Esophagus squamous epithelium (tissue), 4 donors: ENCODE measurements at regions not wholly inside any gene's neighbourhood (a gene's known extent, or its start where the extent isn't known, plus 50 kb on each side); places are given as distances from the start of the nearest gene placed in this dataset.

Experiments used
- POLR2A ChIP-seq, 4 donors: fragments of 450-650 bp; IDR thresholded peaks; one replicate each; pipeline ENCODE4 v1.6.1; 2017; ENCODE audit warnings: antibody characterized with exemption in 4 of 4, mild to moderate bottlenecking in 4 of 4, moderate library complexity in 3 of 4
- TF ChIP-seq, protein P1 (sequence below), 6 experiments: fragments of 450-650 bp in 4 of 6; fragments of 200-600 bp in 2 of 6; sonication (generic) in 2 of 6; IDR thresholded peaks; one replicate each; pipeline ENCODE4 v1.5.1; 2016 to 2019; ENCODE audit warnings: antibody characterized with exemption in 6 of 6, mild to moderate bottlenecking in 4 of 6, moderate library complexity in 4 of 6

DNA sequence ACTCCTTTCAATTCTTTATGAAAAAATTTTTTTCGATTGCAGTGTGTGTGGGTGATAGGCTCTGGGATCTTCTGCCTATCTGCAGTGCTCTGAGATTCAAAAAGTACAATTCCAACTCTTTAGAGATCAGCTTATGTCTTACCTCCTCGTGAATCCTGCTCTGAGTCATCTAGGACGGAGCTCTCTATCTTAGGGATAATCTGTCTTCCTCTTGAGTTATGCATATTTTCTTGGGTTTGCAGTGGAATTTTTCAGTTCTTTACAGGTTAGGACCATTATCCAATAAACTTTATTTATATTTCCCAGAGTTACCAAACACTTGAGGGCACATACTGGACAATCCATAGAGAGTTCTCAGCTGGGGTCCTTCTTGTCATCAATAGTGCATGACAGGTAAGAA is 428.6 kb downstream of the ACTR3B start:
- TF ChIP-seq, protein P1, sequence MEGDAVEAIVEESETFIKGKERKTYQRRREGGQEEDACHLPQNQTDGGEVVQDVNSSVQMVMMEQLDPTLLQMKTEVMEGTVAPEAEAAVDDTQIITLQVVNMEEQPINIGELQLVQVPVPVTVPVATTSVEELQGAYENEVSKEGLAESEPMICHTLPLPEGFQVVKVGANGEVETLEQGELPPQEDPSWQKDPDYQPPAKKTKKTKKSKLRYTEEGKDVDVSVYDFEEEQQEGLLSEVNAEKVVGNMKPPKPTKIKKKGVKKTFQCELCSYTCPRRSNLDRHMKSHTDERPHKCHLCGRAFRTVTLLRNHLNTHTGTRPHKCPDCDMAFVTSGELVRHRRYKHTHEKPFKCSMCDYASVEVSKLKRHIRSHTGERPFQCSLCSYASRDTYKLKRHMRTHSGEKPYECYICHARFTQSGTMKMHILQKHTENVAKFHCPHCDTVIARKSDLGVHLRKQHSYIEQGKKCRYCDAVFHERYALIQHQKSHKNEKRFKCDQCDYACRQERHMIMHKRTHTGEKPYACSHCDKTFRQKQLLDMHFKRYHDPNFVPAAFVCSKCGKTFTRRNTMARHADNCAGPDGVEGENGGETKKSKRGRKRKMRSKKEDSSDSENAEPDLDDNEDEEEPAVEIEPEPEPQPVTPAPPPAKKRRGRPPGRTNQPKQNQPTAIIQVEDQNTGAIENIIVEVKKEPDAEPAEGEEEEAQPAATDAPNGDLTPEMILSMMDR (IDR thresholded peaks at IDR 0.05), result no peak
- no peak for TF ChIP-seq POLR2A (IDR thresholded peaks at IDR 0.05)
